SK-N-SH (cell line): ENCODE measurements at regions not wholly inside any gene's neighbourhood (a gene's known extent, or its start where the extent isn't known, plus 50 kb on each side); places are given as distances from the start of the nearest gene placed in this dataset.

Source experiments
- CTCF ChIA-PET: fragments of 300-600, 350-600 bp; formaldehyde crosslinking; extraction: SDS; loops from one replicate; lab custom pipeline; 2021; lab: Yijun Ruan, JAX
- POLR2A ChIA-PET: fragments of 350-600 bp; sonication (Branson Sonifier 250); formaldehyde crosslinking; extraction: SDS; loops from one replicate; lab custom pipeline; 2020; ENCODE audit warnings: antibody characterized with exemption, inconsistent platforms; lab: Yijun Ruan, JAX
- DNase-seq: peaks from one replicate; pipeline ENCODE4 v3.0.0; 2012
- H2AFZ ChIP-seq: fragments of 200-600 bp; sonication (generic); 2 replicates; pipeline ENCODE4 v1.8.1; 2016; ENCODE audit warnings: antibody characterized with exemption, mild to moderate bottlenecking, low read depth
- H3F3A ChIP-seq: fragments of 200-600 bp; sonication (generic); replicated peaks from 2 replicates; pipeline ENCODE3; 2016; ENCODE audit warnings: antibody characterized with exemption, mild to moderate bottlenecking; ENCODE audit not compliant: insufficient read depth
- H3K27ac ChIP-seq, 2 experiments: fragments of 200-500 bp in 1 of 2; fragments of 200-600 bp in 1 of 2; sonication (Bioruptor generic) in 1 of 2; sonication (generic), shearing (Covaris generic) in 1 of 2; 2 replicates each; pipeline versions ENCODE4 v1.5.1 to v1.6.1; 2014 to 2016; ENCODE audit warnings: low read depth in 2 of 2, inconsistent platforms in 1 of 2, low read length in 1 of 2, mild to moderate bottlenecking in 1 of 2, mixed read lengths in 1 of 2
- H3K27me3 ChIP-seq: fragments of 200-600 bp; sonication (generic), shearing (Covaris generic); 2 replicates; pipeline ENCODE4 v1.6.1; 2016; ENCODE audit warnings: mixed run types; ENCODE audit not compliant: insufficient read depth
- H3K36me3 ChIP-seq, 2 experiments: fragments of 200-500 bp in 1 of 2; fragments of 200-600 bp in 1 of 2; sonication (Bioruptor generic) in 1 of 2; sonication (generic) in 1 of 2; replicated peaks in 1 of 2; 2 replicates each; pipeline versions ENCODE3 to v1.5.1; 2014 to 2016; ENCODE audit warnings: low read length in 1 of 2, mild to moderate bottlenecking in 1 of 2; ENCODE audit not compliant: insufficient read depth in 2 of 2, control insufficient read depth in 1 of 2
- H3K4me1 ChIP-seq, 2 experiments: fragments of 200-500 bp in 1 of 2; fragments of 200-600 bp in 1 of 2; sonication (Bioruptor generic) in 1 of 2; sonication (generic), shearing (Covaris generic) in 1 of 2; 2 replicates each; pipeline versions ENCODE4 v1.5.1 to v1.6.1; 2014 to 2016; ENCODE audit warnings: low read depth in 1 of 2, low read length in 1 of 2, mixed run types in 1 of 2; ENCODE audit not compliant: insufficient read depth in 2 of 2, control insufficient read depth in 1 of 2
- H3K4me2 ChIP-seq: fragments of 200-600 bp; sonication (generic), shearing (Covaris generic); 2 replicates; pipeline ENCODE4 v1.6.1; 2017; ENCODE audit warnings: mixed run types
- H3K4me3 ChIP-seq, 2 experiments: fragments of 200-500 bp in 1 of 2; fragments of 200-600 bp in 1 of 2; sonication (Bioruptor generic) in 1 of 2; sonication (generic), shearing (Covaris generic) in 1 of 2; 2 replicates each; pipeline versions ENCODE4 v1.5.1 to v1.8.1; 2014 to 2016; ENCODE audit warnings: low read depth in 2 of 2, inconsistent platforms in 1 of 2, low read length in 1 of 2, mild to moderate bottlenecking in 1 of 2, mixed read lengths in 1 of 2, moderate library complexity in 1 of 2
- H3K79me2 ChIP-seq: fragments of 200-600 bp; sonication (generic); 2 replicates; pipeline ENCODE4 v1.8.1; 2017; ENCODE audit warnings: mild to moderate bottlenecking; ENCODE audit not compliant: insufficient read depth
- H3K9ac ChIP-seq: fragments of 200-600 bp; sonication (generic); 2 replicates; pipeline ENCODE4 v1.6.1; 2017; ENCODE audit warnings: mixed run types
- H3K9me2 ChIP-seq: fragments of 200-600 bp; sonication (generic); 2 replicates; pipeline ENCODE4 v1.6.1; 2017; ENCODE audit warnings: mixed run types
- H3K9me3 ChIP-seq: fragments of 200-600 bp; sonication (generic); 2 replicates; pipeline ENCODE4 v1.6.1; 2017; ENCODE audit warnings: mixed run types, mild to moderate bottlenecking, moderate library complexity
- H4K20me1 ChIP-seq: fragments of 200-600 bp; sonication (generic); 2 replicates; pipeline ENCODE4 v1.6.1; 2017; ENCODE audit warnings: mild to moderate bottlenecking, mixed run types; ENCODE audit not compliant: insufficient read depth
- ELF1 ChIP-seq: IDR thresholded peaks from 2 replicates; pipeline ENCODE4 v1.4.0; 2012
- FOXJ3 ChIP-seq: sonication (generic); formaldehyde crosslinking; IDR thresholded peaks from 2 replicates; pipeline ENCODE4 v1.5.1; 2020; ENCODE audit warnings: mild to moderate bottlenecking, missing genetic modification reagents
- FOXM1 ChIP-seq: IDR thresholded peaks from 2 replicates; pipeline ENCODE4 v1.4.0; 2012; ENCODE audit warnings: low read depth, mild to moderate bottlenecking
- GATA2 ChIP-seq: sonication (generic); formaldehyde crosslinking; IDR thresholded peaks from 2 replicates; pipeline ENCODE4 v1.5.0; 2020; ENCODE audit warnings: mild to moderate bottlenecking, missing genetic modification reagents
- IRF3 ChIP-seq: fragments of 150-350 bp; IDR thresholded peaks from 2 replicates; pipeline ENCODE4 v1.6.1; 2016; ENCODE audit warnings: mild to moderate bottlenecking, low read depth, low read length
- MAX ChIP-seq: IDR thresholded peaks from 2 replicates; pipeline ENCODE4 v1.4.0; 2012; ENCODE audit warnings: low read depth
- MEF2A ChIP-seq: IDR thresholded peaks from 2 replicates; pipeline ENCODE4 v1.4.0; 2012; ENCODE audit warnings: low read depth, borderline replicate concordance
- NFIC ChIP-seq: IDR thresholded peaks from 2 replicates; pipeline ENCODE4 v1.4.0; 2012; ENCODE audit warnings: borderline replicate concordance
- PBX3 ChIP-seq: IDR thresholded peaks from 2 replicates; pipeline ENCODE4; 2012
- RAD21 ChIP-seq: IDR thresholded peaks from 2 replicates; pipeline ENCODE4 v1.6.1; 2012; ENCODE audit warnings: mild to moderate bottlenecking, low read length
- RFX5 ChIP-seq: IDR thresholded peaks from 2 replicates; pipeline ENCODE4 v1.6.1; 2012; ENCODE audit warnings: mild to moderate bottlenecking, improper control_type of control experiment, low read length
- SIN3A ChIP-seq: IDR thresholded peaks from 2 replicates; pipeline ENCODE4 v1.6.1; 2012; ENCODE audit warnings: low read depth, mild to moderate bottlenecking, low read length, moderate library complexity, borderline replicate concordance
- SMC3 ChIP-seq: IDR thresholded peaks from 2 replicates; pipeline ENCODE4 v1.6.1; 2012; ENCODE audit warnings: low read depth, low read length, improper control_type of control experiment
- TCF12 ChIP-seq: IDR thresholded peaks from 2 replicates; pipeline ENCODE4 v1.4.0; 2012
- YY1 ChIP-seq: IDR thresholded peaks from 2 replicates; pipeline ENCODE4 v1.4.0; 2012; ENCODE audit warnings: low read depth, mild to moderate bottlenecking
- WGBS: methylation state at CpG from one replicate; pipeline ENCODE4 v1.1.6; 2017; ENCODE audit warnings: low lambda C conversion rate; 5-methylcytosine and 5-hydroxymethylcytosine counted together
- TF ChIP-seq, protein P1 (sequence below): IDR thresholded peaks from 2 replicates; pipeline ENCODE4 v1.6.1; 2012; ENCODE audit warnings: mild to moderate bottlenecking, low read depth, low read length, moderate library complexity
- TF ChIP-seq, protein P2 (sequence below): IDR thresholded peaks from 2 replicates; pipeline ENCODE4 v1.4.0; 2012; ENCODE audit warnings: low read depth, borderline replicate concordance

- no peak for TF ChIP-seq TCF12
Observed at GRCh38 chr2:181370126-181370525, 87.1 kb upstream of the ITGA4 start (continued).

DNA sequence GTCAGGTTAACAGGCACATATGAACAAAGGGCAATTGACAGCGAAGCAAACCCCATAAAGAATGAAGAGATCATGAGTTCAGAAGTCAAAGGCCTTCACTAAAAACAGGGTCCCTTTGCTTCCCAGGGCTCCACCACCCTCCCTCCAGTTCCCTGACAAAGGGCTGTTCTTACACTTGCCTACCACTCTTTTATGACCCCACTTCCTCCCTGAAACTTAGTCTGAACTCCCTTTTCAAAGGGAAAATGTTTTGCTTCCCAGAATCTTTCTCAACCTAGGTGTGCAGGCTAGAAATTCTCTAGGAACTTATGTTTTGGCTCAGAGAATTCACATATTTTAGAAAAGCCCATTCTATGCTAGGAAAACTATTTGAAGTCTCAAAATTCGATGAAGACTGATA lies 86.0 kb upstream of the ITGA4 start:
- H3F3A ChIP-seq, result peaks cover 14% of the 10 kb centered on the region
- H3K4me3 ChIP-seq, result no peak overlapping the region
- H3K4me1 ChIP-seq, result peaks cover 0 to 10% of the 10 kb centered on the region in 2 experiments; a peak in 3 of 4 replicates
- no peaks in the 10 kb centered on the region for H4K20me1 ChIP-seq
- DNase-seq, result no peak
- H3K9me3 ChIP-seq, result no peaks in the 10 kb centered on the region
- no peak overlapping the region for H3K4me2 ChIP-seq
- H3K79me2 ChIP-seq, result no peaks in the 10 kb centered on the region
- H2AFZ ChIP-seq, result no peak overlapping the region
- ChIA-PET CTCF (no interaction called here), POLR2A (no interaction called here)
- H3K36me3 ChIP-seq, result no peaks in the 10 kb centered on the region
- H3K27ac ChIP-seq, result peak overlapping the region; percentile 17 to 39; a peak in 2 of 4 replicates
- H3K9ac ChIP-seq, result no peak overlapping the region
- H3K9me2 ChIP-seq, result no peaks in the 10 kb centered on the region
- TF ChIP-seq, protein P1, sequence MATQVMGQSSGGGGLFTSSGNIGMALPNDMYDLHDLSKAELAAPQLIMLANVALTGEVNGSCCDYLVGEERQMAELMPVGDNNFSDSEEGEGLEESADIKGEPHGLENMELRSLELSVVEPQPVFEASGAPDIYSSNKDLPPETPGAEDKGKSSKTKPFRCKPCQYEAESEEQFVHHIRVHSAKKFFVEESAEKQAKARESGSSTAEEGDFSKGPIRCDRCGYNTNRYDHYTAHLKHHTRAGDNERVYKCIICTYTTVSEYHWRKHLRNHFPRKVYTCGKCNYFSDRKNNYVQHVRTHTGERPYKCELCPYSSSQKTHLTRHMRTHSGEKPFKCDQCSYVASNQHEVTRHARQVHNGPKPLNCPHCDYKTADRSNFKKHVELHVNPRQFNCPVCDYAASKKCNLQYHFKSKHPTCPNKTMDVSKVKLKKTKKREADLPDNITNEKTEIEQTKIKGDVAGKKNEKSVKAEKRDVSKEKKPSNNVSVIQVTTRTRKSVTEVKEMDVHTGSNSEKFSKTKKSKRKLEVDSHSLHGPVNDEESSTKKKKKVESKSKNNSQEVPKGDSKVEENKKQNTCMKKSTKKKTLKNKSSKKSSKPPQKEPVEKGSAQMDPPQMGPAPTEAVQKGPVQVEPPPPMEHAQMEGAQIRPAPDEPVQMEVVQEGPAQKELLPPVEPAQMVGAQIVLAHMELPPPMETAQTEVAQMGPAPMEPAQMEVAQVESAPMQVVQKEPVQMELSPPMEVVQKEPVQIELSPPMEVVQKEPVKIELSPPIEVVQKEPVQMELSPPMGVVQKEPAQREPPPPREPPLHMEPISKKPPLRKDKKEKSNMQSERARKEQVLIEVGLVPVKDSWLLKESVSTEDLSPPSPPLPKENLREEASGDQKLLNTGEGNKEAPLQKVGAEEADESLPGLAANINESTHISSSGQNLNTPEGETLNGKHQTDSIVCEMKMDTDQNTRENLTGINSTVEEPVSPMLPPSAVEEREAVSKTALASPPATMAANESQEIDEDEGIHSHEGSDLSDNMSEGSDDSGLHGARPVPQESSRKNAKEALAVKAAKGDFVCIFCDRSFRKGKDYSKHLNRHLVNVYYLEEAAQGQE, result no peak
- TF ChIP-seq FOXJ3 (CRISPR knock-in tag) (no peak), IRF3 (no peak), MAX (no peak), GATA2 (CRISPR knock-in tag) (no peak), MEF2A (no peak), RFX5 (no peak), SMC3 (no peak), RAD21 (no peak), ELF1 (no peak), YY1 (no peak), FOXM1 (no peak), SIN3A (no peak), NFIC (no peak), PBX3 (no peak)
- TF ChIP-seq, protein P2, sequence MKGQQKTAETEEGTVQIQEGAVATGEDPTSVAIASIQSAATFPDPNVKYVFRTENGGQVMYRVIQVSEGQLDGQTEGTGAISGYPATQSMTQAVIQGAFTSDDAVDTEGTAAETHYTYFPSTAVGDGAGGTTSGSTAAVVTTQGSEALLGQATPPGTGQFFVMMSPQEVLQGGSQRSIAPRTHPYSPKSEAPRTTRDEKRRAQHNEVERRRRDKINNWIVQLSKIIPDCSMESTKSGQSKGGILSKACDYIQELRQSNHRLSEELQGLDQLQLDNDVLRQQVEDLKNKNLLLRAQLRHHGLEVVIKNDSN, result no peak
- 80% methylated on average over 2 of the region's 2 CpGs for WGBS
- H3K27me3 ChIP-seq, result no peaks in the 10 kb centered on the region
